HepG2 (cell line): ENCODE measurements at regions not wholly inside any gene's neighbourhood (a gene's known extent, or its start where the extent isn't known, plus 50 kb on each side); places are given as distances from the start of the nearest gene placed in this dataset.

Experiments
- MAZ ChIP-seq, 2 experiments: sonication (generic) in 1 of 2; formaldehyde crosslinking in 1 of 2; IDR thresholded peaks; 2 replicates each; pipeline versions ENCODE4 v1.5.0 to v1.6.1; 2012 to 2020; ENCODE audit warnings: low read depth in 2 of 2, mild to moderate bottlenecking in 2 of 2, borderline replicate concordance in 1 of 2, improper control_type of control experiment in 1 of 2, low read length in 1 of 2, missing genetic modification reagents in 1 of 2, moderate library complexity in 1 of 2
- TCF7L2 ChIP-seq: IDR thresholded peaks from 2 replicates; pipeline ENCODE4 v1.6.1; 2011; ENCODE audit warnings: mild to moderate bottlenecking, low read depth, low read length, moderate library complexity
- ZFP62 ChIP-seq: sonication (generic); formaldehyde crosslinking; IDR thresholded peaks from 2 replicates; pipeline ENCODE4 v1.4.0; 2020; ENCODE audit warnings: missing genetic modification reagents
- ZNF121 ChIP-seq: sonication (generic); formaldehyde crosslinking; IDR thresholded peaks from 2 replicates; pipeline ENCODE4 v1.5.0; 2020; ENCODE audit warnings: mild to moderate bottlenecking, missing genetic modification reagents
- ZNF607 ChIP-seq: sonication (generic); formaldehyde crosslinking; IDR thresholded peaks from 2 replicates; pipeline ENCODE4 v1.5.1; 2020; ENCODE audit warnings: missing genetic modification reagents, mild to moderate bottlenecking, borderline replicate concordance
- TF ChIP-seq, protein P1 (sequence below): sonication (generic); formaldehyde crosslinking; IDR thresholded peaks from 2 replicates; pipeline ENCODE4 v1.8.0; 2022; ENCODE audit warnings: low read depth, missing genetic modification reagents
- TF ChIP-seq, protein P2 (sequence below), 2 experiments: sonication (generic) in 1 of 2; formaldehyde crosslinking in 1 of 2; IDR thresholded peaks; 2 replicates each; pipeline versions ENCODE4 v1.5.1 to v1.6.1; 2011 to 2020; ENCODE audit warnings: borderline replicate concordance in 1 of 2, low read depth in 1 of 2, low read length in 1 of 2, mild to moderate bottlenecking in 1 of 2, missing genetic modification reagents in 1 of 2, moderate library complexity in 1 of 2
- TF ChIP-seq, protein P3 (sequence below): sonication (generic); formaldehyde crosslinking; IDR thresholded peaks from 2 replicates; pipeline ENCODE4 v1.5.0; 2020; ENCODE audit warnings: mild to moderate bottlenecking, missing genetic modification reagents, moderate library complexity

DNA sequence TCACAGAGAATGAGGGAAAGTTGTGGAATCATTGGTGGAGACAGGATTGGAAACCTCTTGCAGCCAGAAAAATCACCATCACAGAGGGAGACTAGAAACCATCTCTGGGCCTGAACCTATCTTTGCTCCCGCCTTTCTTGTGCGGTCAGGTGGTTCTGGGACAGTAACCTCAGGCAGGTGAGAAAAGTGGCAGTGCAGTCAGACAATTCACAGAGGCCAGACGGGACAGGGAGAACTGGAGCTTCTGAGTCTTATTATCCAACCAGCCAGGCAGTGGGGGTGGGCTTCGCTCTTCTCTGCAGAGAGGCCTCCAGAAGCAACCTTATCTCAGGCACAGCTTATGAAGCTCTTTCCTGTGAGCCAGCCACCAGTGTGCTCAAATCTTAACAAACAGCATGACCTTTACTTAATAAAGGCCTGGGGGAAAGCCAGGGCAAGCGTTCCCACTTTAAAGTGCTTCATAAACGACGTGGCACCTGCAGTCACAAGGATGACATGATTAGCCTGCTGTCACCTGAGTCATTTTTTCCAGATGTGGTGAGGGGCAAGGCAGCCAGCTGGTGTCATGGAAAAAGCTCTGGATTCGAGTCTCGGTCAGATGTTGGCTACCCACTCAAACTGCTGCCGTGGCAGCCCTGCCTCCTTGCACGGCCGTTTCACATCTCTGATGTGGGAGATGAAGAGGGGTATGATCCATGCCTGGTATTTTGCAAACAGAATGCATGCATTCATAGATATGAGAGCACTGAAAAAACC lies 109.7 kb downstream of the B3GNT2 start:
- TF ChIP-seq MAZ (IDR thresholded peaks at IDR 0.05; ENCODE audit: borderline replicate concordance, low read depth, low read length), result no peak
- no peak for TF ChIP-seq MAZ (CRISPR knock-in tag; IDR thresholded peaks at IDR 0.05; ENCODE audit: low read depth)
- TF ChIP-seq, protein P1, sequence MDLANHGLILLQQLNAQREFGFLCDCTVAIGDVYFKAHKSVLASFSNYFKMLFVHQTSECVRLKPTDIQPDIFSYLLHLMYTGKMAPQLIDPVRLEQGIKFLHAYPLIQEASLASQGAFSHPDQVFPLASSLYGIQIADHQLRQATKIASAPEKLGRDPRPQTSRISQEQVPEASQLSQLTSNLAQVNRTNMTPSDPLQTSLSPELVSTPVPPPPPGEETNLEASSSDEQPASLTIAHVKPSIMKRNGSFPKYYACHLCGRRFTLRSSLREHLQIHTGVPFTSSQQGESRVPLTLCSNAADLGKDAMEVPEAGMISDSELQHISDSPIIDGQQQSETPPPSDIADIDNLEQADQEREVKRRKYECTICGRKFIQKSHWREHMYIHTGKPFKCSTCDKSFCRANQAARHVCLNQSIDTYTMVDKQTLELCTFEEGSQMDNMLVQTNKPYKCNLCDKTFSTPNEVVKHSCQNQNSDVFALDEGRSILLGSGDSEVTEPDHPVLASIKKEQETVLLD, result no peak
- no peak for TF ChIP-seq ZNF607
- TF ChIP-seq, protein P2, sequence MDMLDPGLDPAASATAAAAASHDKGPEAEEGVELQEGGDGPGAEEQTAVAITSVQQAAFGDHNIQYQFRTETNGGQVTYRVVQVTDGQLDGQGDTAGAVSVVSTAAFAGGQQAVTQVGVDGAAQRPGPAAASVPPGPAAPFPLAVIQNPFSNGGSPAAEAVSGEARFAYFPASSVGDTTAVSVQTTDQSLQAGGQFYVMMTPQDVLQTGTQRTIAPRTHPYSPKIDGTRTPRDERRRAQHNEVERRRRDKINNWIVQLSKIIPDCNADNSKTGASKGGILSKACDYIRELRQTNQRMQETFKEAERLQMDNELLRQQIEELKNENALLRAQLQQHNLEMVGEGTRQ (IDR thresholded peaks at IDR 0.05; ENCODE audit: low read depth, low read length), result no peak
- TF ChIP-seq, protein P2 (CRISPR knock-in tag; IDR thresholded peaks at IDR 0.05; ENCODE audit: borderline replicate concordance), result no peak
- TF ChIP-seq ZNF121 (CRISPR knock-in tag), result no peak
- no peak for TF ChIP-seq TCF7L2
- TF ChIP-seq, protein P3, sequence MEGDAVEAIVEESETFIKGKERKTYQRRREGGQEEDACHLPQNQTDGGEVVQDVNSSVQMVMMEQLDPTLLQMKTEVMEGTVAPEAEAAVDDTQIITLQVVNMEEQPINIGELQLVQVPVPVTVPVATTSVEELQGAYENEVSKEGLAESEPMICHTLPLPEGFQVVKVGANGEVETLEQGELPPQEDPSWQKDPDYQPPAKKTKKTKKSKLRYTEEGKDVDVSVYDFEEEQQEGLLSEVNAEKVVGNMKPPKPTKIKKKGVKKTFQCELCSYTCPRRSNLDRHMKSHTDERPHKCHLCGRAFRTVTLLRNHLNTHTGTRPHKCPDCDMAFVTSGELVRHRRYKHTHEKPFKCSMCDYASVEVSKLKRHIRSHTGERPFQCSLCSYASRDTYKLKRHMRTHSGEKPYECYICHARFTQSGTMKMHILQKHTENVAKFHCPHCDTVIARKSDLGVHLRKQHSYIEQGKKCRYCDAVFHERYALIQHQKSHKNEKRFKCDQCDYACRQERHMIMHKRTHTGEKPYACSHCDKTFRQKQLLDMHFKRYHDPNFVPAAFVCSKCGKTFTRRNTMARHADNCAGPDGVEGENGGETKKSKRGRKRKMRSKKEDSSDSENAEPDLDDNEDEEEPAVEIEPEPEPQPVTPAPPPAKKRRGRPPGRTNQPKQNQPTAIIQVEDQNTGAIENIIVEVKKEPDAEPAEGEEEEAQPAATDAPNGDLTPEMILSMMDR (CRISPR knock-in tag), result no peak
- TF ChIP-seq ZFP62 (CRISPR knock-in tag), result no peak
